Right lobe of liver (tissue), 4 donors: ENCODE measurements at regions not wholly inside any gene's neighbourhood (a gene's known extent, or its start where the extent isn't known, plus 50 kb on each side); places are given as distances from the start of the nearest gene placed in this dataset.

ENCODE experiments used
- CTCF ChIP-seq, 4 donors: fragments of 200-600 bp in 3 of 4; fragments of 450-650 bp in 1 of 4; IDR thresholded peaks; one replicate each; pipeline versions ENCODE4 v1.5.1 to v1.8.0; 2016 to 2022; ENCODE audit warnings: antibody characterized with exemption in 4 of 4, mild to moderate bottlenecking in 2 of 4
- POLR2A ChIP-seq: fragments of 450-650 bp; IDR thresholded peaks from one replicate; pipeline ENCODE4 v1.6.1; 2017; ENCODE audit warnings: antibody characterized with exemption, mild to moderate bottlenecking
- donor health status: DM: no; HTN: no; CAD: no.
- donor health status: DM: no; HTN: no; CAD: no.
- donor health status: DM: no; HTN: yes; CAD: no.

- TF ChIP-seq CTCF (IDR thresholded peaks at IDR 0.05) (no peak), POLR2A (no peak)
Measured at GRCh38 chr6:120373185-120373584, 961.1 kb downstream of the TBC1D32 start.
